Spleen (tissue), 11 donors: ENCODE measurements at regions not wholly inside any gene's neighbourhood (a gene's known extent, or its start where the extent isn't known, plus 50 kb on each side); places are given as distances from the start of the nearest gene placed in this dataset.

ENCODE experiments used
- DNase-seq: peaks from one replicate; pipeline ENCODE4 v3.0.0-alpha.2; 2020
- H3K27ac ChIP-seq, 8 donors: fragments of 200-600 bp; sonication (generic) in 7 of 8; 1 replicate in 4 of 8; 2 replicates in 4 of 8; pipeline versions ENCODE4 v1.5.0 to v1.8.0; 2016 to 2021; ENCODE audit warnings: inconsistent platforms in 4 of 8, mild to moderate bottlenecking in 4 of 8, moderate library complexity in 1 of 8
- H3K27me3 ChIP-seq, 7 donors: fragments of 200-600 bp; sonication (generic) in 6 of 7; replicated peaks in 1 of 7; 1 replicate in 4 of 7; 2 replicates in 3 of 7; pipeline versions ENCODE4 v1.5.0 to v1.8.0; 2016 to 2021; ENCODE audit warnings: inconsistent platforms in 3 of 7, mild to moderate bottlenecking in 1 of 7
- H3K36me3 ChIP-seq, 6 donors: fragments of 200-600 bp; sonication (generic) in 5 of 6; 1 replicate in 4 of 6; 2 replicates in 2 of 6; pipeline versions ENCODE4 v1.5.0 to v1.8.0; 2016 to 2021; ENCODE audit warnings: inconsistent platforms in 2 of 6
- H3K4me1 ChIP-seq, 6 donors: fragments of 200-600 bp; sonication (generic) in 5 of 6; 1 replicate in 3 of 6; 2 replicates in 3 of 6; pipeline versions ENCODE4 v1.5.0 to v1.8.0; 2016 to 2021; ENCODE audit warnings: inconsistent platforms in 3 of 6
- H3K4me3 ChIP-seq, 8 donors: fragments of 200-600 bp; sonication (generic) in 7 of 8; 1 replicate in 4 of 8; 2 replicates in 4 of 8; pipeline versions ENCODE4 v1.5.0 to v1.8.0; 2016 to 2021; ENCODE audit warnings: inconsistent platforms in 4 of 8, mild to moderate bottlenecking in 4 of 8, moderate library complexity in 2 of 8
- H3K9me3 ChIP-seq, 8 donors: fragments of 200-600 bp; sonication (generic) in 7 of 8; 1 replicate in 4 of 8; 2 replicates in 4 of 8; pipeline versions ENCODE4 v1.5.0 to v1.8.0; 2016 to 2021; ENCODE audit warnings: inconsistent platforms in 4 of 8
- POLR2A ChIP-seq, 3 donors: fragments of 450-650 bp; IDR thresholded peaks; one replicate each; pipeline ENCODE4 v1.5.1; 2017; ENCODE audit warnings: antibody characterized with exemption in 3 of 3, mild to moderate bottlenecking in 1 of 3
- POLR2AphosphoS5 ChIP-seq, 3 donors: sonication (generic); formaldehyde crosslinking; IDR thresholded peaks; one replicate each; pipeline ENCODE4 v1.5.1; 2017; ENCODE audit warnings: antibody characterized with exemption in 3 of 3
- WGBS, 5 donors: extraction: QIAGEN DNeasy Blood & Tissue Kit in 3 of 5; methylation state at CpG; one replicate each; pipeline versions ENCODE4 v1.1.5 to v1.1.7; 2013 to 2018; 5-methylcytosine and 5-hydroxymethylcytosine counted together
- intact Hi-C: fragments of 100-400 bp; cut with DNase I; formaldehyde crosslinking; loops from one replicate; pipeline ENCODE4 v1.15.0; 2023; ENCODE audit warnings: low total_unique reads
- TF ChIP-seq, protein P1 (sequence below), 11 experiments: fragments of 200-600 bp in 7 of 11; fragments of 450-650 bp in 4 of 11; sonication (generic) in 4 of 11; IDR thresholded peaks in 8 of 11; conservative IDR thresholded peaks in 3 of 11; 1 replicate in 7 of 11; 2 replicates in 4 of 11; pipeline versions ENCODE4 v1.4.0 to v1.8.0; 2016 to 2021; ENCODE audit warnings: antibody characterized with exemption in 11 of 11, inconsistent platforms in 4 of 11, mild to moderate bottlenecking in 1 of 11
- donor health status: healthy with polysubstance abuse.
- donor health status: DM: no; HTN: no; CAD: no; lungs with moderate emphysema.
- donor health status: DM: no; HTN: no; CAD: no.
- donor health status: Bipolar disorder and iron deficiency.
- donor health status: healthy.
- donor health status: DM: no; HTN: no; CAD: no.
- donor health status: DM: yes; HTN: yes; CAD: no.

DNA sequence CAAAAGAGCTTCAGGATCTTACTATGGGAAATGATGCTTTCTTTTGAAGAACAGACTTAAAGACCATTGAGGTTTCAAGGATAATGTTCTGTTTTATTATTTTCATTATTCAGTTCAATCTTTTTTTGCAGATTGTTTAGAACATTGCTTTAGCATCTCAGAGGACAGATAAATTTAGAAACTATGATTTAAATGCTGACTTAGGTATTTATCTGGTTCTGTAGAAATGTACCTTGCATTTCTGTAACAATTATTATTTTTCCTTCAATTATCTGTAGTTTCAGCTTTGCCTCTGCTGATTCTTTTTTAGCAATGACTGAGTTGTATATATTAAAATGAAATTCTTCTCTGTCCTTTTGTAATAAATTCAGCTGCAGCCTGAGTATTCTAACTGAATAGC is 205.4 kb upstream of the PCSK2 start:
- intact Hi-C loops, result no loop called here
- H3K4me3 ChIP-seq, result no peak overlapping the region
- H3K27ac ChIP-seq, result no peak overlapping the region
- no peak for DNase-seq
- no peaks in the 10 kb centered on the region for H3K4me1 ChIP-seq
- no peaks in the 10 kb centered on the region for H3K27me3 ChIP-seq
- H3K36me3 ChIP-seq, result no peaks in the 10 kb centered on the region
- H3K9me3 ChIP-seq, result peaks cover 0 to 10% (median 2%) of the 10 kb centered on the region in 8 donors
- TF ChIP-seq POLR2AphosphoS5 (IDR thresholded peaks at IDR 0.05), result no peak
- TF ChIP-seq, protein P1, sequence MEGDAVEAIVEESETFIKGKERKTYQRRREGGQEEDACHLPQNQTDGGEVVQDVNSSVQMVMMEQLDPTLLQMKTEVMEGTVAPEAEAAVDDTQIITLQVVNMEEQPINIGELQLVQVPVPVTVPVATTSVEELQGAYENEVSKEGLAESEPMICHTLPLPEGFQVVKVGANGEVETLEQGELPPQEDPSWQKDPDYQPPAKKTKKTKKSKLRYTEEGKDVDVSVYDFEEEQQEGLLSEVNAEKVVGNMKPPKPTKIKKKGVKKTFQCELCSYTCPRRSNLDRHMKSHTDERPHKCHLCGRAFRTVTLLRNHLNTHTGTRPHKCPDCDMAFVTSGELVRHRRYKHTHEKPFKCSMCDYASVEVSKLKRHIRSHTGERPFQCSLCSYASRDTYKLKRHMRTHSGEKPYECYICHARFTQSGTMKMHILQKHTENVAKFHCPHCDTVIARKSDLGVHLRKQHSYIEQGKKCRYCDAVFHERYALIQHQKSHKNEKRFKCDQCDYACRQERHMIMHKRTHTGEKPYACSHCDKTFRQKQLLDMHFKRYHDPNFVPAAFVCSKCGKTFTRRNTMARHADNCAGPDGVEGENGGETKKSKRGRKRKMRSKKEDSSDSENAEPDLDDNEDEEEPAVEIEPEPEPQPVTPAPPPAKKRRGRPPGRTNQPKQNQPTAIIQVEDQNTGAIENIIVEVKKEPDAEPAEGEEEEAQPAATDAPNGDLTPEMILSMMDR (IDR thresholded peaks at IDR 0.05 in 8 of 11, conservative IDR thresholded peaks at IDR 0.05 in 3 of 11), result no peak
- TF ChIP-seq POLR2A (IDR thresholded peaks at IDR 0.05), result no peak

- 62 to 84% (median 75%) methylated on average over 1 of the region's 1 CpG for WGBS, 5 donors
Observed at GRCh38 chr20:17023036-17023435, 203.8 kb upstream of the PCSK2 start.

DNA sequence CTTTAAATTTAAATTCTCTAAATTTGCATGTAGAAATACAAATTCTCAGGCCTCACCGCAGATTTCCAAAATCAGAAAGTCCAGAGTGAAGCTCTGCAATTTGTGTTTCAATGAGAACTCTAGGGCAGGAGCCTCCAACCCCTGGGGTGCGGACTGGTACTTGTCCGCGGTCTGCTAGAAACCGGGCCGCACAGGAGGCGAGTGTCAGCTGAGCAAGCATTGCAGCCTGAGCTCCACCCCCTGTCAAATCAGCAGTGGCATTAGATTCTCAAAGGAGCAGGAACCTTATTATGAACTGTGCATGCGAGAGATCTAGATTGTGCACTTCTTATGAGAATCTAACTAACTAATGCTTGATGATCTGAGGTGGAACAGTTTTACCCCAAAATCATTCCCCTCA is 203.0 kb upstream of the PCSK2 start:
- Histone ChIP-seq H3K27ac (no peak overlapping the region), H3K9me3 (peaks cover 0 to 32% (median 20%) of the 10 kb centered on the region in 8 donors), H3K4me3 (no peak overlapping the region), H3K4me1 (no peaks in the 10 kb centered on the region), H3K27me3 (no peaks in the 10 kb centered on the region), H3K36me3 (no peaks in the 10 kb centered on the region)
- no peak for TF ChIP-seq POLR2A (IDR thresholded peaks at IDR 0.05)
- no peak for TF ChIP-seq POLR2AphosphoS5 (IDR thresholded peaks at IDR 0.05)
- TF ChIP-seq, protein P1 (IDR thresholded peaks at IDR 0.05 in 8 of 11, conservative IDR thresholded peaks at IDR 0.05 in 3 of 11), result no peak
- WGBS, 5 donors, result 28 to 59% (median 35%) methylated on average over 3 to 8 of the region's 8 CpGs
- intact Hi-C loops, result no loop called here
- DNase-seq, result no peak

More at GRCh38 chr20:17023036-17023435, 203.8 kb upstream of the PCSK2 start:
- no peak overlapping the region for H3K27ac ChIP-seq
- no peaks in the 10 kb centered on the region for H3K36me3 ChIP-seq
- H3K27me3 ChIP-seq, result no peaks in the 10 kb centered on the region
- no peak for TF ChIP-seq POLR2AphosphoS5 (IDR thresholded peaks at IDR 0.05)
- TF ChIP-seq POLR2A (IDR thresholded peaks at IDR 0.05), result no peak
- TF ChIP-seq, protein P1 (IDR thresholded peaks at IDR 0.05 in 8 of 11, conservative IDR thresholded peaks at IDR 0.05 in 3 of 11), result no peak
- intact Hi-C loops, result no loop called here
- H3K9me3 ChIP-seq, result peaks cover 0 to 24% (median 15%) of the 10 kb centered on the region in 8 donors
- H3K4me3 ChIP-seq, result no peak overlapping the region
- no peaks in the 10 kb centered on the region for H3K4me1 ChIP-seq
- no peak for DNase-seq

GRCh38 chr20:17024513-17025119 is 202.2 kb upstream of the PCSK2 start:
- TF ChIP-seq POLR2A (IDR thresholded peaks at IDR 0.05) (no peak), POLR2AphosphoS5 (IDR thresholded peaks at IDR 0.05) (no peak)
- TF ChIP-seq, protein P1 (IDR thresholded peaks at IDR 0.05 in 8 of 11, conservative IDR thresholded peaks at IDR 0.05 in 3 of 11), result no peak
- 46 to 59% (median 56%) methylated on average over 5 of the region's 5 CpGs for whole genome bisulfite sequencing, 5 donors
- intact Hi-C loops, result no loop called here
- Histone ChIP-seq H3K4me3 (no peak overlapping the region), H3K4me1 (no peaks in the 10 kb centered on the region), H3K36me3 (no peaks in the 10 kb centered on the region), H3K27ac (no peak overlapping the region), H3K27me3 (no peaks in the 10 kb centered on the region), H3K9me3 (peaks cover 0 to 34% (median 20%) of the 10 kb centered on the region in 8 donors)
- DNase-seq, result no peak
